Ovary (tissue), 3 donors: ENCODE measurements at regions not wholly inside any gene's neighbourhood (a gene's known extent, or its start where the extent isn't known, plus 50 kb on each side); places are given as distances from the start of the nearest gene placed in this dataset.
"Not testable (repeated sequence)": the region's sequence is repeated elsewhere in the genome, so short reads cannot be mapped to it uniquely, and the experiment has no call there.

Experiments used
- CTCF ChIP-seq, 3 donors: fragments of 450-650 bp in 2 of 3; fragments of 200-600 bp in 1 of 3; IDR thresholded peaks; one replicate each; pipeline versions ENCODE4 v1.5.1 to v1.8.0; 2016 to 2022; ENCODE audit warnings: antibody characterized with exemption in 3 of 3, mild to moderate bottlenecking in 1 of 3
- POLR2A ChIP-seq: fragments of 450-650 bp; IDR thresholded peaks from one replicate; pipeline ENCODE4 v1.6.1; 2017; ENCODE audit warnings: antibody characterized with exemption, mild to moderate bottlenecking, moderate library complexity
- donor health status: DM: no; HTN: no; CAD: no.

DNA sequence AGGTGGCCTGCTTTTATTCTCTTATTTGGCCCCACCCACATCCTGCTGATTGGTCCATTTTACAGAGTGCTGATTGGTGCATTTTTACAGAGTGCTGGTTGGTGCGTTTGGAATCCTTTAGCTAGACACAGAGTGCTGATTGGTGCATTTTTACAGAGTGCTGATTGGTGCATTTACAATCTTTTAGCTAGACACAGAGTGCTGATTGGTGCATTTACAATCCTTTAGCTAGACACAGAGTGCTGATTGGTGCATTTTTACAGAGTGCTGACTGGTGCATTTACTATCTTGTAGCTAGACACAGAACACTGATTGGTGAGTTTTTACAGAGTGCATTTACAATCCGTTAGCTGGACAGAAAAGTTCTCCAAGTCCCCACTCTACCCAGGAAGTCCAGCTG is 720.6 kb downstream of the PDCD6IP start:
- TF ChIP-seq CTCF (IDR thresholded peaks at IDR 0.05); POLR2A: not testable (repeated sequence)
